Upper lobe of right lung (tissue), 1 donor: ENCODE measurements at regions not wholly inside any gene's neighbourhood (a gene's known extent, or its start where the extent isn't known, plus 50 kb on each side); places are given as distances from the start of the nearest gene placed in this dataset.
A peak's percentile ranks its signal among the peaks of the same experiment; 100 is the strongest.

Experiments
- ATAC-seq: fragments of 200-7000 bp; cut with Tn5 transposase; one replicate; pipeline ENCODE4 v1.9.1; 2020; ENCODE audit warnings: mild to moderate bottlenecking, moderate library complexity
- DNase-seq: peaks from one replicate; pipeline ENCODE4 v3.0.0-alpha.2; 2020
- H3K27ac ChIP-seq: fragments of 200-600 bp; one replicate; pipeline ENCODE4 v1.8.0; 2022
- H3K27me3 ChIP-seq: fragments of 200-600 bp; one replicate; pipeline ENCODE4 v1.8.0; 2022; ENCODE audit warnings: mild to moderate bottlenecking
- H3K36me3 ChIP-seq: fragments of 200-600 bp; one replicate; pipeline ENCODE4 v1.8.0; 2022
- H3K4me1 ChIP-seq: fragments of 200-600 bp; one replicate; pipeline ENCODE4 v1.8.0; 2022
- H3K4me3 ChIP-seq: fragments of 200-600 bp; one replicate; pipeline ENCODE4 v1.8.0; 2022; ENCODE audit warnings: mild to moderate bottlenecking
- H3K9me3 ChIP-seq: fragments of 200-600 bp; one replicate; pipeline ENCODE4 v1.8.0; 2022
- CTCF ChIP-seq: fragments of 200-600 bp; IDR thresholded peaks from one replicate; pipeline ENCODE4 v1.8.0; 2022; ENCODE audit warnings: antibody characterized with exemption
- intact Hi-C: fragments of 100-400 bp; cut with DNase I; formaldehyde crosslinking; loops from one replicate; pipeline ENCODE4 v1.11.0; 2022
- donor health status: DM: no; HTN: yes; CAD: no; lungs with severe emphysema.

GRCh38 chr5:77840930-77841329 lies 64.8 kb upstream of the TBCA start:
- DNase-seq (no peak), ATAC-seq (no peak)
- Histone ChIP-seq H3K27me3 (peaks cover 31% of the 10 kb centered on the region), H3K36me3 (no peaks in the 10 kb centered on the region), H3K27ac (no peak overlapping the region), H3K9me3 (no peaks in the 10 kb centered on the region), H3K4me3 (no peak overlapping the region), H3K4me1 (peaks cover 9% of the 10 kb centered on the region)
- intact Hi-C loops: no loop called here
- no peak for TF ChIP-seq CTCF

DNA sequence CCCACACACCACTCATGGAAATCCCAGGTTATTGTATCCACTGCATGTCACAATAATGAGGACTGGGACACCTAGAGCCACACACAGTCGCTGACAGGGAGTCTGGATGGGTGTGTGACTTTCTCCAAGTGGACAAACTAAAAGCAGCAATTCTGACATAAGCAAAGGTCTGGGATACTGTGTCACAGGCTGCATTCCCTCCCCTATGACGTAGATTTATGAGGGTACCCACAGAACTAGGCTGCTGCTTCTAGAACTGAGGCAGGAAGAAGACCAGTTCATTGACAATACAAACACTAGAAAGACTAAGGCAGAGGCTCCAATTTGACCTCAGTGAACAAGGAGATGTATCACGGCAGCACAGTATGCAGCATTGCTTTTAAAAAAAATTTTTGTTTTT lies 63.6 kb upstream of the TBCA start:
- intact Hi-C loops: no loop called here
- Histone ChIP-seq H3K36me3 (no peaks in the 10 kb centered on the region), H3K9me3 (no peaks in the 10 kb centered on the region), H3K4me1 (peaks cover 3% of the 10 kb centered on the region), H3K4me3 (no peak overlapping the region), H3K27me3 (peaks cover 18% of the 10 kb centered on the region), H3K27ac (no peak overlapping the region)
- ATAC-seq (no peak), DNase-seq (no peak)
- TF ChIP-seq CTCF: no peak

- Histone ChIP-seq H3K4me3 (no peak overlapping the region), H3K9me3 (no peaks in the 10 kb centered on the region), H3K36me3 (no peaks in the 10 kb centered on the region), H3K27me3 (peaks cover 23% of the 10 kb centered on the region), H3K4me1 (no peaks in the 10 kb centered on the region), H3K27ac (no peak overlapping the region)
- no peak for DNase-seq
- no peak for TF ChIP-seq CTCF
- ATAC-seq: no peak
- intact Hi-C loops: no loop called here
These were observed 56.8 kb upstream of the TBCA start for GRCh38 chr5:77832938-77833337.

DNA sequence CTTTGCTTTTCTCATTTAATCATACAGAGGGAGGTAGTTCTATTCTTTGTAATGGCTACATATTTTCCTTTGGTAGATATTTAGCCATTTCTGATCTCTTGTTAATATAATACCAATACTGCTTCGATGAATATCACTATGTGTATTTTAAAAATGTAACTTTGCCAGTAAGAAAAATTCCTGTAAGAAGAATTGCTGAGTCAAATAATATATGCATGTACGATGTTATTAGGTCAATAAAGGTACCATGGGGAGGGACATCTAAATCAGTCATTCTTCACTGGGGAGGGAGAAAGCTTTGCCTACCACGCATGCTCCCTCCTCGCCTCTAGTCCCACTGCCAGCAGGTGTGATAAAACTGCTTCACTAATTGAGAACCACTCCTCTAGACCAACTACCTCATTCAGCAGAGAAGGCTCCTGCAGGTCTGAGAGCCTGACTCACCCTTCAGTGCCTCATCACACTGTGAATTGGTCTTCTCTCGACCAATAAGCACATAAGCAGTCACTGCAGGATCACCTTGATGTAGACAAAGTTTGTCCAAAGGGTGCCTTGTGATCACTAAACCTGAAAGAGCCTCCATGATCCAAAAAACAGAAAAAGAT lies 56.1 kb upstream of the TBCA start:
- no peak overlapping the region for H3K27ac ChIP-seq
- H3K4me3 ChIP-seq: no peak overlapping the region
- DNase-seq (no peak), ATAC-seq (no peak)
- H3K9me3 ChIP-seq: no peaks in the 10 kb centered on the region
- H3K27me3 ChIP-seq: peaks cover 23% of the 10 kb centered on the region
- TF ChIP-seq CTCF: no peak
- H3K4me1 ChIP-seq: no peaks in the 10 kb centered on the region
- intact Hi-C loops: no loop called here
- no peaks in the 10 kb centered on the region for H3K36me3 ChIP-seq

- Histone ChIP-seq H3K9me3 (no peaks in the 10 kb centered on the region), H3K36me3 (no peaks in the 10 kb centered on the region), H3K27me3 (peaks cover 15% of the 10 kb centered on the region), H3K27ac (no peak overlapping the region), H3K4me1 (no peaks in the 10 kb centered on the region), H3K4me3 (no peak overlapping the region)
- ATAC-seq (no peak), DNase-seq (no peak)
- intact Hi-C loops: no loop called here
- peak; percentile 24 for TF ChIP-seq CTCF
These were observed 52.3 kb upstream of the TBCA start for GRCh38 chr5:77828445-77828844.
